Kidney tubule cell (primary cell): ENCODE measurements at regions not wholly inside any gene's neighbourhood (a gene's known extent, or its start where the extent isn't known, plus 50 kb on each side); places are given as distances from the start of the nearest gene placed in this dataset.
A peak's percentile ranks its signal among the peaks of the same experiment; 100 is the strongest.
"Not testable (repeated sequence)": the region's sequence is repeated elsewhere in the genome, so short reads cannot be mapped to it uniquely, and the experiment has no call there.

ENCODE experiments used
- DNase-seq: peaks from one replicate; pipeline ENCODE4 v3.0.0-alpha.2; 2018; ENCODE audit warnings: low spot score

GRCh38 chr18:14460364-14460763, 83.0 kb downstream of the POTEC start:
- not testable (repeated sequence) for DNase-seq

- DNase-seq: not testable (repeated sequence)
Observed at GRCh38 chr18:14459826-14460225, 83.6 kb downstream of the POTEC start.

- peak; percentile 46 for DNase-seq
Observed at GRCh38 chr18:14458009-14458945, 85.1 kb downstream of the POTEC start.

GRCh38 chr18:14450637-14451009, 92.8 kb downstream of the POTEC start:
- DNase-seq: not testable (repeated sequence)

GRCh38 chr18:14449995-14450636, 93.3 kb downstream of the POTEC start:
- peak; percentile 45 for DNase-seq

GRCh38 chr18:14449062-14449461, 94.3 kb downstream of the POTEC start:
- DNase-seq: not testable (repeated sequence)

GRCh38 chr18:14447715-14448114, 95.7 kb downstream of the POTEC start:
- DNase-seq: not testable (repeated sequence)

GRCh38 chr18:14435460-14435859, 107.9 kb downstream of the POTEC start:
- DNase-seq: peak; percentile 47

GRCh38 chr18:14432371-14432770, 111.0 kb downstream of the POTEC start:
- DNase-seq: not testable (repeated sequence)

- peak; percentile 86 for DNase-seq
Observed at GRCh38 chr18:14431031-14431521, 112.3 kb downstream of the POTEC start.

- peak; percentile 33 for DNase-seq
Observed at GRCh38 chr18:14415806-14416205, 127.6 kb downstream of the POTEC start.

GRCh38 chr18:14415399-14415798, 128.0 kb downstream of the POTEC start:
- not testable (repeated sequence) for DNase-seq

- DNase-seq: not testable (repeated sequence)
Observed at GRCh38 chr18:14395533-14395932, 147.9 kb downstream of the POTEC start.

- DNase-seq: not testable (repeated sequence)
Observed at GRCh38 chr18:14393563-14394103, 149.8 kb downstream of the POTEC start.

GRCh38 chr18:14392604-14393003, 150.8 kb downstream of the POTEC start:
- DNase-seq: not testable (repeated sequence)

GRCh38 chr18:14384961-14385360, 158.4 kb downstream of the POTEC start:
- not testable (repeated sequence) for DNase-seq

GRCh38 chr18:14382666-14383065, 160.7 kb downstream of the POTEC start:
- not testable (repeated sequence) for DNase-seq

- not testable (repeated sequence) for DNase-seq
Observed at GRCh38 chr18:14379489-14379888, 163.9 kb downstream of the POTEC start.

- DNase-seq: not testable (repeated sequence)
Observed at GRCh38 chr18:14378376-14378775, 165.0 kb downstream of the POTEC start.

GRCh38 chr18:14361346-14361745, 182.1 kb downstream of the POTEC start:
- not testable (repeated sequence) for DNase-seq

GRCh38 chr18:14357553-14358297, 185.7 kb downstream of the POTEC start:
- DNase-seq: not testable (repeated sequence)

GRCh38 chr18:14342170-14342569, 201.2 kb downstream of the POTEC start:
- not testable (repeated sequence) for DNase-seq
